ENCODE measurements at regions not wholly inside any gene's neighbourhood (a gene's known extent, or its start where the extent isn't known, plus 50 kb on each side); places are given as distances from the start of the nearest gene placed in this dataset.

DNA sequence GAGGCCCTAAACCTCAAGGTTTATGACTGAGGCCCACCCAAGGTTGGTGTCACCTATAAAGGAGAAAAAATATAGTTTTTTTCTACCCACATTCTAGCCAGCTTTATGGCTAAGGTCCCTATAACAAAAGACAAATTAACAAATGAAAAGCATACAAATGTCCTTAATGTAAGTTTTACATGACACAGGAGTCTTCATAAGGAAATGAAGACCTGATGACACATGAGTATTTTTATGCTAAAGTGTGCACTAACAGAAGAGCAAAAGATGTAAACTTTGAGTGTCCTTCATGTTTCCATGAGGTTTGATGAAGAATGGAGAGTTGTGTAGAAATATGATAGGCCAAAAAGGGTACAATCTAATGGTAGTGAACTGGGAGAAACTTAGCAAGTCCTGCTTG is 114.7 kb upstream of the INTU start:
- TF ChIP-seq, protein P1, sequence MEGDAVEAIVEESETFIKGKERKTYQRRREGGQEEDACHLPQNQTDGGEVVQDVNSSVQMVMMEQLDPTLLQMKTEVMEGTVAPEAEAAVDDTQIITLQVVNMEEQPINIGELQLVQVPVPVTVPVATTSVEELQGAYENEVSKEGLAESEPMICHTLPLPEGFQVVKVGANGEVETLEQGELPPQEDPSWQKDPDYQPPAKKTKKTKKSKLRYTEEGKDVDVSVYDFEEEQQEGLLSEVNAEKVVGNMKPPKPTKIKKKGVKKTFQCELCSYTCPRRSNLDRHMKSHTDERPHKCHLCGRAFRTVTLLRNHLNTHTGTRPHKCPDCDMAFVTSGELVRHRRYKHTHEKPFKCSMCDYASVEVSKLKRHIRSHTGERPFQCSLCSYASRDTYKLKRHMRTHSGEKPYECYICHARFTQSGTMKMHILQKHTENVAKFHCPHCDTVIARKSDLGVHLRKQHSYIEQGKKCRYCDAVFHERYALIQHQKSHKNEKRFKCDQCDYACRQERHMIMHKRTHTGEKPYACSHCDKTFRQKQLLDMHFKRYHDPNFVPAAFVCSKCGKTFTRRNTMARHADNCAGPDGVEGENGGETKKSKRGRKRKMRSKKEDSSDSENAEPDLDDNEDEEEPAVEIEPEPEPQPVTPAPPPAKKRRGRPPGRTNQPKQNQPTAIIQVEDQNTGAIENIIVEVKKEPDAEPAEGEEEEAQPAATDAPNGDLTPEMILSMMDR (IDR thresholded peaks at IDR 0.05; ENCODE audit: insufficient read depth, low read length) = no peak
- TF ChIP-seq, protein P2, sequence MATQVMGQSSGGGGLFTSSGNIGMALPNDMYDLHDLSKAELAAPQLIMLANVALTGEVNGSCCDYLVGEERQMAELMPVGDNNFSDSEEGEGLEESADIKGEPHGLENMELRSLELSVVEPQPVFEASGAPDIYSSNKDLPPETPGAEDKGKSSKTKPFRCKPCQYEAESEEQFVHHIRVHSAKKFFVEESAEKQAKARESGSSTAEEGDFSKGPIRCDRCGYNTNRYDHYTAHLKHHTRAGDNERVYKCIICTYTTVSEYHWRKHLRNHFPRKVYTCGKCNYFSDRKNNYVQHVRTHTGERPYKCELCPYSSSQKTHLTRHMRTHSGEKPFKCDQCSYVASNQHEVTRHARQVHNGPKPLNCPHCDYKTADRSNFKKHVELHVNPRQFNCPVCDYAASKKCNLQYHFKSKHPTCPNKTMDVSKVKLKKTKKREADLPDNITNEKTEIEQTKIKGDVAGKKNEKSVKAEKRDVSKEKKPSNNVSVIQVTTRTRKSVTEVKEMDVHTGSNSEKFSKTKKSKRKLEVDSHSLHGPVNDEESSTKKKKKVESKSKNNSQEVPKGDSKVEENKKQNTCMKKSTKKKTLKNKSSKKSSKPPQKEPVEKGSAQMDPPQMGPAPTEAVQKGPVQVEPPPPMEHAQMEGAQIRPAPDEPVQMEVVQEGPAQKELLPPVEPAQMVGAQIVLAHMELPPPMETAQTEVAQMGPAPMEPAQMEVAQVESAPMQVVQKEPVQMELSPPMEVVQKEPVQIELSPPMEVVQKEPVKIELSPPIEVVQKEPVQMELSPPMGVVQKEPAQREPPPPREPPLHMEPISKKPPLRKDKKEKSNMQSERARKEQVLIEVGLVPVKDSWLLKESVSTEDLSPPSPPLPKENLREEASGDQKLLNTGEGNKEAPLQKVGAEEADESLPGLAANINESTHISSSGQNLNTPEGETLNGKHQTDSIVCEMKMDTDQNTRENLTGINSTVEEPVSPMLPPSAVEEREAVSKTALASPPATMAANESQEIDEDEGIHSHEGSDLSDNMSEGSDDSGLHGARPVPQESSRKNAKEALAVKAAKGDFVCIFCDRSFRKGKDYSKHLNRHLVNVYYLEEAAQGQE (IDR thresholded peaks at IDR 0.05; ENCODE audit: insufficient replicate concordance, low read depth) = no peak
- TF ChIP-seq POLR2AphosphoS5 (IDR thresholded peaks at IDR 0.05; ENCODE audit: low read depth) = no peak

Measured in HL-60 (cell line).